Hepatocyte (in vitro differentiated cells): ENCODE measurements at regions not wholly inside any gene's neighbourhood (a gene's known extent, or its start where the extent isn't known, plus 50 kb on each side); places are given as distances from the start of the nearest gene placed in this dataset.

Source experiments
- DNase-seq: peaks from one replicate; pipeline ENCODE4 v3.0.0-alpha.2; 2016; ENCODE audit warnings: low spot score
- H2AFZ ChIP-seq: fragments of 200-600 bp; sonication (generic); 2 replicates; pipeline ENCODE4 v1.6.0; 2016; ENCODE audit warnings: antibody characterized with exemption, mild to moderate bottlenecking
- H3K27ac ChIP-seq: fragments of 200-600 bp; sonication (generic); 2 replicates; pipeline ENCODE4 v1.5.1; 2016; ENCODE audit warnings: mild to moderate bottlenecking
- H3K27me3 ChIP-seq: fragments of 200-600 bp; sonication (generic); 2 replicates; pipeline ENCODE4 v1.6.1; 2016
- H3K36me3 ChIP-seq: fragments of 200-600 bp; sonication (generic); replicated peaks from 2 replicates; pipeline ENCODE4 v1.5.1; 2016; ENCODE audit warnings: low read depth; ENCODE audit not compliant: insufficient read depth
- H3K4me1 ChIP-seq: fragments of 200-600 bp; sonication (generic); 2 replicates; pipeline ENCODE4 v1.5.1; 2016; ENCODE audit warnings: mild to moderate bottlenecking, moderate library complexity; ENCODE audit not compliant: insufficient read depth
- H3K4me2 ChIP-seq: fragments of 200-600 bp; sonication (generic); 2 replicates; pipeline ENCODE4 v1.6.0; 2016
- H3K4me3 ChIP-seq: fragments of 200-600 bp; sonication (generic); 2 replicates; pipeline ENCODE4 v1.5.1; 2016; ENCODE audit warnings: mild to moderate bottlenecking
- H3K79me2 ChIP-seq: fragments of 200-600 bp; sonication (generic); 2 replicates; pipeline ENCODE4 v1.6.0; 2017; ENCODE audit warnings: mild to moderate bottlenecking
- H3K9me2 ChIP-seq: fragments of 200-600 bp; sonication (generic); replicated peaks from 2 replicates; pipeline ENCODE4 v1.6.0; 2017; ENCODE audit warnings: mild to moderate bottlenecking; ENCODE audit not compliant: insufficient read depth
- H3K9me3 ChIP-seq: fragments of 200-600 bp; sonication (generic); 2 replicates; pipeline ENCODE4 v1.5.1; 2016; ENCODE audit warnings: low read depth, mild to moderate bottlenecking
- H4K20me1 ChIP-seq: fragments of 200-600 bp; sonication (generic); 2 replicates; pipeline ENCODE4 v1.6.0; 2016; ENCODE audit warnings: mild to moderate bottlenecking; ENCODE audit not compliant: insufficient read depth, poor library complexity, severe bottlenecking
- EZH2 ChIP-seq: fragments of 200-600 bp; sonication (generic); IDR thresholded peaks from 2 replicates; pipeline ENCODE4 v1.6.1; 2016; ENCODE audit warnings: antibody characterized with exemption, mild to moderate bottlenecking, borderline replicate concordance
- EZH2phosphoT487 ChIP-seq: fragments of 200-600 bp; sonication (generic); IDR thresholded peaks from one replicate; pipeline ENCODE4 v1.6.1; 2018; ENCODE audit warnings: antibody characterized with exemption, mild to moderate bottlenecking, low read depth, moderate library complexity; ENCODE audit not compliant: unreplicated experiment, severe bottlenecking
- WGBS: methylation state at CpG from one replicate; pipeline ENCODE4 v1.1.6; 2016; ENCODE audit warnings: low lambda C conversion rate; ENCODE audit errors: missing lambda C conversion rate; 5-methylcytosine and 5-hydroxymethylcytosine counted together
- TF ChIP-seq, protein P1 (sequence below): fragments of 200-600 bp; sonication (generic); IDR thresholded peaks from 2 replicates; pipeline ENCODE4 v1.5.1; 2016; ENCODE audit warnings: antibody characterized with exemption, mild to moderate bottlenecking; ENCODE audit not compliant: poor library complexity

DNA sequence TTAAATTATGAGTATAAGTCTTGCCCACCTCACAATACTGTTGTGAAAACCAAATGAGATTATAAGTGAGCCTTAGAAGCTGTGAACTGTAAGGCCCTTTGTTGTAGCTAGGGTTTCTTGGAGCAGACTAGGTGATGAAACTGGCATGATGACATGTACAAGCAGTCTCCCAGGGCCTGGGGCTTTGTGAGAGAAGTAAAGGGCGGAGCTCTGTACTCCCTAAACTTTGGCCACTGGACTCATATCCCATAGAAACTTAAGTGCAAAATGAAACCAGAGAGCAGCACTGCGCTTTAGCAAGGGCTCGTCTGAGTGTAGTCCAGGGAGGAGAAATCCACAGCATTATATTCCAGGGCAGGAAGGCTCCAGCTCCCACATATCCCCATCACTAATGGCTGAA, 385.6 kb upstream of the FGF16 start:
- H3K79me2 ChIP-seq = no peaks in the 10 kb centered on the region
- H3K4me1 ChIP-seq = no peaks in the 10 kb centered on the region
- H3K9me3 ChIP-seq = no peaks in the 10 kb centered on the region
- no peak overlapping the region for H3K4me3 ChIP-seq
- H3K36me3 ChIP-seq = no peaks in the 10 kb centered on the region
- no peak for DNase-seq
- no peak overlapping the region for H2AFZ ChIP-seq
- no peaks in the 10 kb centered on the region for H3K27me3 ChIP-seq
- H3K4me2 ChIP-seq = no peak overlapping the region
- TF ChIP-seq, protein P1, sequence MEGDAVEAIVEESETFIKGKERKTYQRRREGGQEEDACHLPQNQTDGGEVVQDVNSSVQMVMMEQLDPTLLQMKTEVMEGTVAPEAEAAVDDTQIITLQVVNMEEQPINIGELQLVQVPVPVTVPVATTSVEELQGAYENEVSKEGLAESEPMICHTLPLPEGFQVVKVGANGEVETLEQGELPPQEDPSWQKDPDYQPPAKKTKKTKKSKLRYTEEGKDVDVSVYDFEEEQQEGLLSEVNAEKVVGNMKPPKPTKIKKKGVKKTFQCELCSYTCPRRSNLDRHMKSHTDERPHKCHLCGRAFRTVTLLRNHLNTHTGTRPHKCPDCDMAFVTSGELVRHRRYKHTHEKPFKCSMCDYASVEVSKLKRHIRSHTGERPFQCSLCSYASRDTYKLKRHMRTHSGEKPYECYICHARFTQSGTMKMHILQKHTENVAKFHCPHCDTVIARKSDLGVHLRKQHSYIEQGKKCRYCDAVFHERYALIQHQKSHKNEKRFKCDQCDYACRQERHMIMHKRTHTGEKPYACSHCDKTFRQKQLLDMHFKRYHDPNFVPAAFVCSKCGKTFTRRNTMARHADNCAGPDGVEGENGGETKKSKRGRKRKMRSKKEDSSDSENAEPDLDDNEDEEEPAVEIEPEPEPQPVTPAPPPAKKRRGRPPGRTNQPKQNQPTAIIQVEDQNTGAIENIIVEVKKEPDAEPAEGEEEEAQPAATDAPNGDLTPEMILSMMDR = no peak
- TF ChIP-seq EZH2 (no peak), EZH2phosphoT487 (no peak)
- H4K20me1 ChIP-seq = no peaks in the 10 kb centered on the region
- no peak overlapping the region for H3K27ac ChIP-seq
- H3K9me2 ChIP-seq = no peaks in the 10 kb centered on the region
- WGBS = 68% methylated on average over 3 of the region's 3 CpGs

DNA sequence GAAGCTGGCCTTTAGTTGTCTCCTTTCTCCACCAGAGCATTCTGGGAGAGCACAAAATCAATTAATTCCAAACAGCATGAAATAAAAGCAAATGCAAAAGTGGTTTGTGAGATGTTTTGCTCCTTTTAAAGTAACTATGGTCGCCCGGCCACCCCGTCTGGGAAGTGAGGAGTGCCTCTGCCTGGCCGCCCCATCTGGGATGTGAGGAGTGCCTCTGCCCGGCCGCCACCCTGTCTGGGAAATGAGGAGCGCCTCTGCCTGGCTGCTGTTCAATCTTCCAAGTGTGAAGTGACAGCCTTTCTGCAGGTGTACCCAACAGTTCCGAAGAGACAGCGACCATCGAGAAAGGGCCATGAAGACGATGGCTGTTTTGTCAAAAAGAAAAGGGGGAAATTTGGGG, 381.3 kb upstream of the FGF16 start:
- TF ChIP-seq, protein P1 = no peak
- TF ChIP-seq EZH2 (no peak), EZH2phosphoT487 (no peak)
- Histone ChIP-seq H3K4me1 (no peaks in the 10 kb centered on the region), H3K9me3 (no peaks in the 10 kb centered on the region), H3K4me2 (no peak overlapping the region), H3K27me3 (no peaks in the 10 kb centered on the region), H4K20me1 (no peaks in the 10 kb centered on the region), H3K4me3 (no peak overlapping the region), H3K79me2 (no peaks in the 10 kb centered on the region), H3K36me3 (no peaks in the 10 kb centered on the region), H2AFZ (no peak overlapping the region), H3K9me2 (no peaks in the 10 kb centered on the region), H3K27ac (no peak overlapping the region)
- no peak for DNase-seq
- 84% methylated on average over 11 of the region's 11 CpGs for WGBS

DNA sequence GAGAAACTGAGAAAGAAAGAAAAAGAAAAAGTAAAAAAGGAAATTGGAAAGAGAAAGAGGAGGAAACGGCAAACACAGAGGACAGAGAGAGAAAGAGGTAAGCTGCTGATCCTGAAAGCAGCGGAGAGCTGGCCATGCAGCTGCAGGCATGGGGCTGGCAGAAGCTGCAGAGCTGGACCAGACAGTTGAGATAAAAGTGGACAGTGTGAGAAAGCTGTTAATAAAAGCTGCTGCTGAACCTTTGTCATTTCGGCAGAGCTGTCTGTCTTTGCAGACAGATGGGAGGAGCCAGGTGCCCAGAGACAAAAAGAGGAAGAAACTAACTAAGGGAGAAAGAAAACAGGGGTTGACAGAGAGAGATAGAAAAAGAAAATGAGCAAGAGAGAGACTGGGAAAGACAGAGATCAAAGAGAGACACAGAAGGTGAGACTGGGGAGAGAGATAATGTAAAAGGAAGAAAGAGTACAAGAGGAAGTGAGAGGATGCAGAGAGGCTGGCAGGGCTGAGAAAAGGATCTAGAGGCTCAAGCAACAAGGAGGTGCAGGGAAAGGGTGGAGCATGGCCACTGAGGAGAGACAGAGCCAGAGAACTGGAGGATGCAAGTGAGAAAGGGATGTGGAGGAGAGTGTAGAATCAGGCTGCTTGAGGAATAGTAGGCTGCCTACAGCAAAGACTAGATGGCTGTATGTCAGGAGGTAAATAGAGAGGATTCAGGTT, 376.8 kb upstream of the FGF16 start:
- Histone ChIP-seq H3K9me3 (no peaks in the 10 kb centered on the region), H3K4me2 (no peak overlapping the region), H3K36me3 (no peaks in the 10 kb centered on the region), H3K4me3 (no peak overlapping the region), H2AFZ (no peak overlapping the region), H3K79me2 (no peaks in the 10 kb centered on the region), H3K27ac (no peak overlapping the region), H3K27me3 (no peaks in the 10 kb centered on the region), H3K9me2 (no peaks in the 10 kb centered on the region), H3K4me1 (no peaks in the 10 kb centered on the region), H4K20me1 (no peaks in the 10 kb centered on the region)
- 51% methylated on average over 3 of the region's 3 CpGs for WGBS
- TF ChIP-seq EZH2phosphoT487 (no peak), EZH2 (no peak)
- TF ChIP-seq, protein P1 = no peak
- no peak for DNase-seq
